ENCODE measurements at regions not wholly inside any gene's neighbourhood (a gene's known extent, or its start where the extent isn't known, plus 50 kb on each side); places are given as distances from the start of the nearest gene placed in this dataset.

DNA sequence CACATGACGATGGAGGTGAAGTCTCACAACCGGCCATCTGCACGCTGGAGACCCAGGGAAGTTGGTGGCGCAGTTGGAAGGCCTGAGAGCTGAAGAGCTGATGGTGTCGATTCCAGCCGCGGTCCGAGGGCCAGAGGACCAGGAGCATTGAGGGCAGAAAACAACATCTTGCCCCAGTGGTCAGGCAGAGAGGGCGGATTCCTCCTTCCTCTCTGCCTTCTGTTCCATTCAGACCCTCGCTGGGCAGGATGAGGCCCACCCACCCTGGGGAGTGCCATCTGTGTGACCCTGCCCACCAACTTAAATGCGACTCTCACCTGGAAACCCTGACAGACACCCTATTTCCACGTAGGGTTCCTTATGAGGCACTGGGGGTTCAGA, 120.7 kb upstream of the PMEPA1 start:
- no peaks in the 10 kb centered on the region for H3K9me3 Mint-ChIP-seq
- DNase-seq = no peak
- TF ChIP-seq, protein P1, sequence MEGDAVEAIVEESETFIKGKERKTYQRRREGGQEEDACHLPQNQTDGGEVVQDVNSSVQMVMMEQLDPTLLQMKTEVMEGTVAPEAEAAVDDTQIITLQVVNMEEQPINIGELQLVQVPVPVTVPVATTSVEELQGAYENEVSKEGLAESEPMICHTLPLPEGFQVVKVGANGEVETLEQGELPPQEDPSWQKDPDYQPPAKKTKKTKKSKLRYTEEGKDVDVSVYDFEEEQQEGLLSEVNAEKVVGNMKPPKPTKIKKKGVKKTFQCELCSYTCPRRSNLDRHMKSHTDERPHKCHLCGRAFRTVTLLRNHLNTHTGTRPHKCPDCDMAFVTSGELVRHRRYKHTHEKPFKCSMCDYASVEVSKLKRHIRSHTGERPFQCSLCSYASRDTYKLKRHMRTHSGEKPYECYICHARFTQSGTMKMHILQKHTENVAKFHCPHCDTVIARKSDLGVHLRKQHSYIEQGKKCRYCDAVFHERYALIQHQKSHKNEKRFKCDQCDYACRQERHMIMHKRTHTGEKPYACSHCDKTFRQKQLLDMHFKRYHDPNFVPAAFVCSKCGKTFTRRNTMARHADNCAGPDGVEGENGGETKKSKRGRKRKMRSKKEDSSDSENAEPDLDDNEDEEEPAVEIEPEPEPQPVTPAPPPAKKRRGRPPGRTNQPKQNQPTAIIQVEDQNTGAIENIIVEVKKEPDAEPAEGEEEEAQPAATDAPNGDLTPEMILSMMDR (IDR thresholded peaks at IDR 0.05) = no peak
- H3K36me3 Mint-ChIP-seq (ENCODE audit: low read depth) = no peaks in the 10 kb centered on the region
- H3K27me3 Mint-ChIP-seq (ENCODE audit: low read depth, poor library complexity) = peaks cover 23% of the 10 kb centered on the region
- H3K4me1 Mint-ChIP-seq = peaks cover 31% of the 10 kb centered on the region
- H3K27ac Mint-ChIP-seq = no peak overlapping the region
- H3K4me3 Mint-ChIP-seq = no peak overlapping the region

GRCh38 chr20:57829805-57830514, 120.1 kb upstream of the PMEPA1 start:
- Mint-ChIP-seq H3K9me3 (no peaks in the 10 kb centered on the region), H3K27me3 (ENCODE audit: low read depth, poor library complexity) (peaks cover 23% of the 10 kb centered on the region), H3K4me1 (peaks cover 26% of the 10 kb centered on the region), H3K36me3 (ENCODE audit: low read depth) (no peaks in the 10 kb centered on the region), H3K4me3 (no peak overlapping the region), H3K27ac (no peak overlapping the region)
- no peak for DNase-seq
- TF ChIP-seq, protein P1 (IDR thresholded peaks at IDR 0.05) = no peak

GRCh38 chr20:57829336-57829735, 119.5 kb upstream of the PMEPA1 start:
- DNase-seq = no peak
- no peak overlapping the region for H3K27ac Mint-ChIP-seq
- H3K4me3 Mint-ChIP-seq = no peak overlapping the region
- peaks cover 25% of the 10 kb centered on the region for H3K4me1 Mint-ChIP-seq
- TF ChIP-seq, protein P1 (IDR thresholded peaks at IDR 0.05) = no peak
- no peaks in the 10 kb centered on the region for H3K36me3 Mint-ChIP-seq (ENCODE audit: low read depth)
- H3K27me3 Mint-ChIP-seq (ENCODE audit: low read depth, poor library complexity) = peaks cover 19% of the 10 kb centered on the region
- no peaks in the 10 kb centered on the region for H3K9me3 Mint-ChIP-seq

GRCh38 chr20:57828696-57829095, 118.9 kb upstream of the PMEPA1 start:
- TF ChIP-seq, protein P1 (IDR thresholded peaks at IDR 0.05) = no peak
- no peak for DNase-seq
- Mint-ChIP-seq H3K27ac (no peak overlapping the region), H3K27me3 (ENCODE audit: low read depth, poor library complexity) (peaks cover 19% of the 10 kb centered on the region), H3K4me1 (peaks cover 25% of the 10 kb centered on the region), H3K4me3 (no peak overlapping the region), H3K9me3 (no peaks in the 10 kb centered on the region), H3K36me3 (ENCODE audit: low read depth) (no peaks in the 10 kb centered on the region)

- Mint-ChIP-seq H3K36me3 (ENCODE audit: low read depth) (no peaks in the 10 kb centered on the region), H3K27ac (no peak overlapping the region), H3K9me3 (no peaks in the 10 kb centered on the region), H3K4me3 (no peak overlapping the region), H3K4me1 (peaks cover 25% of the 10 kb centered on the region), H3K27me3 (ENCODE audit: low read depth, poor library complexity) (peaks cover 19% of the 10 kb centered on the region)
- DNase-seq = no peak
- TF ChIP-seq, protein P1 (IDR thresholded peaks at IDR 0.05) = no peak
These were observed 117.0 kb upstream of the PMEPA1 start for GRCh38 chr20:57826666-57827287.

DNA sequence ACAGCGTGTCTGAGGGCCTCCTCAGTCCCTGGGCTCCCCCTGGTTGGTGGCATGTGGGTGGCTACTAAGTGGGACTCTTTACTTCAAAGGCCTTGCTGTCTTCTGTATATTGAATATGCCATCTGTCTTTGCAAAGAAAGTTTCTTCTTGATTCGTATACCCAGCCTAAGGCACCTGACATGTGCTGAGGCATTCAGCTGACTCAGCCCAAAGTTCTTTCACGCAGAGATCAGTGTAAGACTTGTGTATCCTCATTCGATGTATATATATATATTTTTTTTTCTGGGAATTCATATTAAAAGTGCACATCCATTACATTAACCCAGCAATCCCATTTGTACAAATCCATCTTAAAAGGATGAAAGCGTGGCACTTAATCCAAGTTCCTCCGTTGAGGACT, 115.1 kb upstream of the PMEPA1 start:
- TF ChIP-seq, protein P1 (IDR thresholded peaks at IDR 0.05) = no peak
- H3K36me3 Mint-ChIP-seq (ENCODE audit: low read depth) = no peaks in the 10 kb centered on the region
- no peak overlapping the region for H3K4me3 Mint-ChIP-seq
- H3K27ac Mint-ChIP-seq = no peak overlapping the region
- no peaks in the 10 kb centered on the region for H3K9me3 Mint-ChIP-seq
- H3K27me3 Mint-ChIP-seq (ENCODE audit: low read depth, poor library complexity) = peaks cover 32% of the 10 kb centered on the region
- H3K4me1 Mint-ChIP-seq = peaks cover 20% of the 10 kb centered on the region
- no peak for DNase-seq
